GM19463 (cell line): ENCODE measurements at regions not wholly inside any gene's neighbourhood (a gene's known extent, or its start where the extent isn't known, plus 50 kb on each side); places are given as distances from the start of the nearest gene placed in this dataset.

Experiments
- ATAC-seq: cut with Tn5 transposase; IDR thresholded peaks from one replicate; pipeline ENCODE4 v1.9.1; 2021; ENCODE audit warnings: mild to moderate bottlenecking, moderate library complexity; ENCODE audit not compliant: unreplicated experiment

GRCh38 chr1:226816576-226816975 is 53.8 kb upstream of the PSEN2 start:
- ATAC-seq: no peak

- ATAC-seq: no peak
Observed at GRCh38 chr1:226814751-226815537, 55.5 kb upstream of the PSEN2 start.

- no peak for ATAC-seq
Observed at GRCh38 chr1:226813671-226814591, 56.5 kb upstream of the PSEN2 start.

GRCh38 chr1:226810681-226811080 is 59.7 kb upstream of the PSEN2 start:
- no peak for ATAC-seq

- ATAC-seq: no peak
Observed at GRCh38 chr1:226809785-226810571, 60.4 kb upstream of the PSEN2 start.

GRCh38 chr1:226808501-226808900 is 61.9 kb upstream of the PSEN2 start:
- ATAC-seq: no peak

GRCh38 chr1:226806988-226807387 is 63.4 kb upstream of the PSEN2 start:
- no peak for ATAC-seq

- ATAC-seq: no peak
Observed at GRCh38 chr1:226804907-226805759, 65.3 kb upstream of the PSEN2 start.

GRCh38 chr1:226800763-226801380 is 61.8 kb upstream of the ITPKB start:
- no peak for ATAC-seq

GRCh38 chr1:226799634-226800281 is 60.7 kb upstream of the ITPKB start:
- no peak for ATAC-seq

- peak; percentile 51 for ATAC-seq
Observed at GRCh38 chr1:226798427-226799411, 59.6 kb upstream of the ITPKB start.

GRCh38 chr1:226797151-226797550 is 58.1 kb upstream of the ITPKB start:
- no peak for ATAC-seq

GRCh38 chr1:226793620-226794276 is 54.7 kb upstream of the ITPKB start:
- ATAC-seq: no peak

- ATAC-seq: no peak
Observed at GRCh38 chr1:226792368-226792767, 53.3 kb upstream of the ITPKB start.

- ATAC-seq: no peak
Observed at GRCh38 chr1:226790545-226791181, 51.6 kb upstream of the ITPKB start.

- ATAC-seq: no peak
Observed at GRCh38 chr1:226788965-226789364, 49.9 kb upstream of the ITPKB start.
